H9 (cell line): ENCODE measurements at regions not wholly inside any gene's neighbourhood (a gene's known extent, or its start where the extent isn't known, plus 50 kb on each side); places are given as distances from the start of the nearest gene placed in this dataset.

ENCODE experiments used
- DNase-seq: peaks from one replicate; pipeline ENCODE4 v3.0.0-alpha.2; 2017
- H2AFZ ChIP-seq: one replicate; pipeline ENCODE4 v1.6.1; 2013; ENCODE audit warnings: mild to moderate bottlenecking, low read length, control low read depth, moderate library complexity
- H2AK5ac ChIP-seq: 2 replicates; pipeline ENCODE4 v1.6.1; 2013; ENCODE audit warnings: low read length, control low read depth, mixed read lengths; ENCODE audit not compliant: insufficient read length
- H2BK120ac ChIP-seq: one replicate; pipeline ENCODE4 v1.6.1; 2013; ENCODE audit warnings: low read depth, mild to moderate bottlenecking, low read length, control low read depth, inconsistent platforms; ENCODE audit not compliant: poor library complexity, severe bottlenecking
- H2BK12ac ChIP-seq: 2 replicates; pipeline ENCODE4 v1.6.1; 2013; ENCODE audit warnings: low read length, control low read depth, mixed read lengths, low read depth; ENCODE audit not compliant: insufficient read length
- H2BK15ac ChIP-seq: 2 replicates; pipeline ENCODE4 v1.6.1; 2013; ENCODE audit warnings: low read depth, low read length, control low read depth
- H2BK20ac ChIP-seq: one replicate; pipeline ENCODE4 v1.6.1; 2013; ENCODE audit warnings: low read depth, mild to moderate bottlenecking, low read length, control low read depth, inconsistent platforms; ENCODE audit not compliant: poor library complexity, severe bottlenecking
- H2BK5ac ChIP-seq: 2 replicates; pipeline ENCODE4 v1.6.1; 2013; ENCODE audit warnings: low read length, control low read depth, mixed read lengths; ENCODE audit not compliant: insufficient read length
- H3K14ac ChIP-seq: 2 replicates; pipeline ENCODE4 v1.6.1; 2013; ENCODE audit warnings: low read length, control low read depth; ENCODE audit not compliant: insufficient read depth
- H3K18ac ChIP-seq: 2 replicates; pipeline ENCODE4 v1.6.1; 2013; ENCODE audit warnings: low read depth, mild to moderate bottlenecking, mixed read lengths, low read length, control low read depth; ENCODE audit not compliant: insufficient read length
- H3K23ac ChIP-seq: 2 replicates; pipeline ENCODE4 v1.6.1; 2013; ENCODE audit warnings: low read length, control low read depth, mixed read lengths, low read depth; ENCODE audit not compliant: insufficient read length
- H3K23me2 ChIP-seq: 2 replicates; pipeline ENCODE4 v1.6.1; 2013; ENCODE audit warnings: low read depth, mild to moderate bottlenecking, mixed read lengths, low read length, control low read depth; ENCODE audit not compliant: insufficient read length, poor library complexity, severe bottlenecking
- H3K27ac ChIP-seq: 2 replicates; pipeline ENCODE4 v1.5.1; 2013; ENCODE audit warnings: low read length, control low read depth, mixed read lengths, low read depth; ENCODE audit not compliant: insufficient read length
- H3K27me3 ChIP-seq: 2 replicates; pipeline ENCODE4 v1.6.1; 2013; ENCODE audit warnings: low read length, control low read depth, inconsistent platforms; ENCODE audit not compliant: insufficient read depth
- H3K4ac ChIP-seq: 2 replicates; pipeline ENCODE4 v1.6.1; 2013; ENCODE audit warnings: low read depth, mild to moderate bottlenecking, control low read depth, inconsistent platforms, low read length, moderate library complexity
- H3K4me1 ChIP-seq: 2 replicates; pipeline ENCODE4 v1.6.1; 2013; ENCODE audit warnings: low read length, control low read depth, inconsistent platforms; ENCODE audit not compliant: insufficient read depth
- H3K4me2 ChIP-seq: 2 replicates; pipeline ENCODE4 v1.6.1; 2013; ENCODE audit warnings: low read length, control low read depth, mixed read lengths; ENCODE audit not compliant: insufficient read length, insufficient read depth
- H3K56ac ChIP-seq: 2 replicates; pipeline ENCODE4 v1.6.1; 2013; ENCODE audit warnings: low read depth, mild to moderate bottlenecking, mixed read lengths, low read length, control low read depth; ENCODE audit not compliant: insufficient read length
- H3K79me1 ChIP-seq: 2 replicates; pipeline ENCODE4 v1.6.1; 2013; ENCODE audit warnings: low read depth, mild to moderate bottlenecking, moderate library complexity, low read length, control low read depth, inconsistent platforms; ENCODE audit not compliant: insufficient read depth, poor library complexity, severe bottlenecking
- H3K79me2 ChIP-seq: 2 replicates; pipeline ENCODE4 v1.6.1; 2013; ENCODE audit warnings: low read length, control low read depth, inconsistent platforms; ENCODE audit not compliant: insufficient read depth
- H3K9ac ChIP-seq: 2 replicates; pipeline ENCODE4 v1.6.1; 2013; ENCODE audit warnings: low read length, control low read depth, mixed read lengths; ENCODE audit not compliant: insufficient read length; ENCODE audit errors: extremely low read depth
- H3K9me3 ChIP-seq: one replicate; pipeline ENCODE4 v1.6.1; 2013; ENCODE audit warnings: low read depth, low read length, inconsistent platforms; ENCODE audit not compliant: control insufficient read depth
- H3T11ph ChIP-seq: one replicate; pipeline ENCODE4 v1.6.1; 2013; ENCODE audit warnings: mild to moderate bottlenecking, low read length, control low read depth, inconsistent platforms
- H4K20me1 ChIP-seq: one replicate; pipeline ENCODE4 v1.6.1; 2013; ENCODE audit not compliant: control insufficient read depth, insufficient read length, insufficient read depth
- H4K5ac ChIP-seq: 2 replicates; pipeline ENCODE4 v1.6.1; 2013; ENCODE audit warnings: low read depth, mild to moderate bottlenecking, mixed read lengths, low read length, control low read depth; ENCODE audit not compliant: insufficient read length
- H4K8ac ChIP-seq: replicated peaks from 2 replicates; pipeline ENCODE4 v1.6.1; 2013; ENCODE audit warnings: low read length, control low read depth, mixed read lengths, low read depth; ENCODE audit not compliant: insufficient read length
- H4K91ac ChIP-seq: 2 replicates; pipeline ENCODE4 v1.6.1; 2013; ENCODE audit warnings: low read depth, mild to moderate bottlenecking, moderate library complexity, mixed read lengths, low read length, control low read depth; ENCODE audit not compliant: insufficient read length
- H3K27ac Mint-ChIP-seq, 3 experiments: 2 replicates in 2 of 3; 3 replicates in 1 of 3; pipeline ENCODE4 v1.8.0; 2020 to 2021; ENCODE audit warnings: mixed read lengths in 3 of 3, mild to moderate bottlenecking in 1 of 3, moderate library complexity in 1 of 3
- H3K27me3 Mint-ChIP-seq: 2 replicates; pipeline ENCODE4 v1.8.0; 2021; ENCODE audit warnings: low read depth, mild to moderate bottlenecking, moderate library complexity, mixed read lengths
- H3K36me3 Mint-ChIP-seq, 3 experiments: 2 replicates in 2 of 3; 3 replicates in 1 of 3; pipeline ENCODE4 v1.8.0; 2020 to 2021; ENCODE audit warnings: low read depth in 3 of 3, mixed read lengths in 3 of 3; ENCODE audit not compliant: insufficient read depth in 1 of 3
- H3K4me1 Mint-ChIP-seq, 2 experiments: 2 replicates each; pipeline ENCODE4 v1.8.0; 2020; ENCODE audit warnings: mixed read lengths in 2 of 2
- H3K4me3 Mint-ChIP-seq, 2 experiments: 2 replicates in 1 of 2; 3 replicates in 1 of 2; pipeline ENCODE4 v1.8.0; 2020 to 2021; ENCODE audit warnings: mild to moderate bottlenecking in 2 of 2, mixed read lengths in 2 of 2, moderate library complexity in 1 of 2
- H3K9me3 Mint-ChIP-seq, 2 experiments: 2 replicates in 1 of 2; 3 replicates in 1 of 2; pipeline ENCODE4 v1.8.0; 2020; ENCODE audit warnings: mild to moderate bottlenecking in 2 of 2, mixed read lengths in 2 of 2, moderate library complexity in 1 of 2
- WGBS: extraction: QIAGEN DNeasy Blood & Tissue Kit; methylation state at CpG from one replicate; pipeline ENCODE4 v1.1.7; 2013; ENCODE audit warnings: missing lambda C conversion rate, low lambda C conversion rate, mixed read lengths; ENCODE audit not compliant: insufficient read length; ENCODE audit errors: extremely low coverage; 5-methylcytosine and 5-hydroxymethylcytosine counted together
- TF ChIP-seq, protein P1 (sequence below): fragments of 200-600 bp; sonication (generic); conservative IDR thresholded peaks from 3 replicates; pipeline ENCODE4 v1.8.0; 2021; ENCODE audit warnings: antibody characterized with exemption, mild to moderate bottlenecking

DNA sequence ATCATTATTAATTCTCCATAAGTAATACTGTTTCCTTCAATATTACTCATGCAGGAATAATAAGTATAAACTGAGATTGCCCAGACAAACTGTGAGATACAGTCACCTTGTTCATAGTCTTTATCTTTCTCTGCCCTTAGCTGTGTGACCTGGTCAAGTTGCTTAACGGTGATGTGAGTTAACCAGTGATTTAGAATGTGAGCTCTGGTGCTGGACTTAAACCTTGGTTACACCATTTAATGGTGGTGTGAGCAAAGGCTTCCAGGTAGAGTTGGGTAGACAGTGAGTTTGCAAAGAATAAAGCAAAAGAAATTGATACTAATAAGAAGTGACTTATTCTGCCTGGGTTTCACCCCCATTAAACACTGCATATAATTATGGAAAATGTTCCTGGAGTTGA, 86.2 kb upstream of the DEFB112 start:
- DNase-seq = no peak
- Histone ChIP-seq H2BK20ac (no peak overlapping the region), H2BK12ac (no peak overlapping the region)

More for the DNA sequence above, 86.2 kb upstream of the DEFB112 start:
- H3K9me3 Mint-ChIP-seq = no peaks in the 10 kb centered on the region
- no peak overlapping the region for H3K9ac ChIP-seq
- no peak overlapping the region for H3K14ac ChIP-seq
- H3K27ac Mint-ChIP-seq = no peak overlapping the region
- H2AFZ ChIP-seq = no peak overlapping the region
- H2BK15ac ChIP-seq = no peak overlapping the region
- H3K4me2 ChIP-seq = no peak overlapping the region
- no peak overlapping the region for H2BK5ac ChIP-seq
- no peaks in the 10 kb centered on the region for H3K4me1 Mint-ChIP-seq
- H3T11ph ChIP-seq = no peak overlapping the region
- WGBS = no CpG with 5 or more reads among the region's 1 CpG
- no peaks in the 10 kb centered on the region for H3K4me1 ChIP-seq
- TF ChIP-seq, protein P1, sequence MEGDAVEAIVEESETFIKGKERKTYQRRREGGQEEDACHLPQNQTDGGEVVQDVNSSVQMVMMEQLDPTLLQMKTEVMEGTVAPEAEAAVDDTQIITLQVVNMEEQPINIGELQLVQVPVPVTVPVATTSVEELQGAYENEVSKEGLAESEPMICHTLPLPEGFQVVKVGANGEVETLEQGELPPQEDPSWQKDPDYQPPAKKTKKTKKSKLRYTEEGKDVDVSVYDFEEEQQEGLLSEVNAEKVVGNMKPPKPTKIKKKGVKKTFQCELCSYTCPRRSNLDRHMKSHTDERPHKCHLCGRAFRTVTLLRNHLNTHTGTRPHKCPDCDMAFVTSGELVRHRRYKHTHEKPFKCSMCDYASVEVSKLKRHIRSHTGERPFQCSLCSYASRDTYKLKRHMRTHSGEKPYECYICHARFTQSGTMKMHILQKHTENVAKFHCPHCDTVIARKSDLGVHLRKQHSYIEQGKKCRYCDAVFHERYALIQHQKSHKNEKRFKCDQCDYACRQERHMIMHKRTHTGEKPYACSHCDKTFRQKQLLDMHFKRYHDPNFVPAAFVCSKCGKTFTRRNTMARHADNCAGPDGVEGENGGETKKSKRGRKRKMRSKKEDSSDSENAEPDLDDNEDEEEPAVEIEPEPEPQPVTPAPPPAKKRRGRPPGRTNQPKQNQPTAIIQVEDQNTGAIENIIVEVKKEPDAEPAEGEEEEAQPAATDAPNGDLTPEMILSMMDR = no peak
- no peak overlapping the region for H3K23ac ChIP-seq
- H3K9me3 ChIP-seq = no peaks in the 10 kb centered on the region
- no peaks in the 10 kb centered on the region for H3K79me2 ChIP-seq
- H3K4me3 Mint-ChIP-seq = no peak overlapping the region
- no peaks in the 10 kb centered on the region for H3K27me3 ChIP-seq
- H3K36me3 Mint-ChIP-seq = no peaks in the 10 kb centered on the region
- no peaks in the 10 kb centered on the region for H3K23me2 ChIP-seq
- H3K27me3 Mint-ChIP-seq = no peaks in the 10 kb centered on the region
- H2AK5ac ChIP-seq = no peak overlapping the region
- no peak overlapping the region for H3K18ac ChIP-seq
- no peak overlapping the region for H2BK120ac ChIP-seq
- H3K4ac ChIP-seq = no peak overlapping the region
- no peak overlapping the region for H4K8ac ChIP-seq
- no peaks in the 10 kb centered on the region for H3K79me1 ChIP-seq
- H3K56ac ChIP-seq = no peak overlapping the region
- H4K5ac ChIP-seq = no peak overlapping the region
- no peaks in the 10 kb centered on the region for H4K20me1 ChIP-seq
- H3K27ac ChIP-seq = no peak overlapping the region
- no peak overlapping the region for H4K91ac ChIP-seq
